SK-N-SH (cell line): ENCODE measurements at regions not wholly inside any gene's neighbourhood (a gene's known extent, or its start where the extent isn't known, plus 50 kb on each side); places are given as distances from the start of the nearest gene placed in this dataset.

Source experiments
- CTCF ChIA-PET: fragments of 300-600, 350-600 bp; formaldehyde crosslinking; extraction: SDS; loops from one replicate; lab custom pipeline; 2021; lab: Yijun Ruan, JAX
- POLR2A ChIA-PET: fragments of 350-600 bp; sonication (Branson Sonifier 250); formaldehyde crosslinking; extraction: SDS; loops from one replicate; lab custom pipeline; 2020; ENCODE audit warnings: antibody characterized with exemption, inconsistent platforms; lab: Yijun Ruan, JAX
- DNase-seq: peaks from one replicate; pipeline ENCODE4 v3.0.0; 2012
- H2AFZ ChIP-seq: fragments of 200-600 bp; sonication (generic); 2 replicates; pipeline ENCODE4 v1.8.1; 2016; ENCODE audit warnings: antibody characterized with exemption, mild to moderate bottlenecking, low read depth
- H3F3A ChIP-seq: fragments of 200-600 bp; sonication (generic); replicated peaks from 2 replicates; pipeline ENCODE3; 2016; ENCODE audit warnings: antibody characterized with exemption, mild to moderate bottlenecking; ENCODE audit not compliant: insufficient read depth
- H3K27ac ChIP-seq, 2 experiments: fragments of 200-500 bp in 1 of 2; fragments of 200-600 bp in 1 of 2; sonication (Bioruptor generic) in 1 of 2; sonication (generic), shearing (Covaris generic) in 1 of 2; 2 replicates each; pipeline versions ENCODE4 v1.5.1 to v1.6.1; 2014 to 2016; ENCODE audit warnings: low read depth in 2 of 2, inconsistent platforms in 1 of 2, low read length in 1 of 2, mild to moderate bottlenecking in 1 of 2, mixed read lengths in 1 of 2
- H3K27me3 ChIP-seq: fragments of 200-600 bp; sonication (generic), shearing (Covaris generic); 2 replicates; pipeline ENCODE4 v1.6.1; 2016; ENCODE audit warnings: mixed run types; ENCODE audit not compliant: insufficient read depth
- H3K36me3 ChIP-seq, 2 experiments: fragments of 200-500 bp in 1 of 2; fragments of 200-600 bp in 1 of 2; sonication (Bioruptor generic) in 1 of 2; sonication (generic) in 1 of 2; replicated peaks in 1 of 2; 2 replicates each; pipeline versions ENCODE3 to v1.5.1; 2014 to 2016; ENCODE audit warnings: low read length in 1 of 2, mild to moderate bottlenecking in 1 of 2; ENCODE audit not compliant: insufficient read depth in 2 of 2, control insufficient read depth in 1 of 2
- H3K4me1 ChIP-seq, 2 experiments: fragments of 200-500 bp in 1 of 2; fragments of 200-600 bp in 1 of 2; sonication (Bioruptor generic) in 1 of 2; sonication (generic), shearing (Covaris generic) in 1 of 2; 2 replicates each; pipeline versions ENCODE4 v1.5.1 to v1.6.1; 2014 to 2016; ENCODE audit warnings: low read depth in 1 of 2, low read length in 1 of 2, mixed run types in 1 of 2; ENCODE audit not compliant: insufficient read depth in 2 of 2, control insufficient read depth in 1 of 2
- H3K4me2 ChIP-seq: fragments of 200-600 bp; sonication (generic), shearing (Covaris generic); 2 replicates; pipeline ENCODE4 v1.6.1; 2017; ENCODE audit warnings: mixed run types
- H3K4me3 ChIP-seq, 2 experiments: fragments of 200-500 bp in 1 of 2; fragments of 200-600 bp in 1 of 2; sonication (Bioruptor generic) in 1 of 2; sonication (generic), shearing (Covaris generic) in 1 of 2; 2 replicates each; pipeline versions ENCODE4 v1.5.1 to v1.8.1; 2014 to 2016; ENCODE audit warnings: low read depth in 2 of 2, inconsistent platforms in 1 of 2, low read length in 1 of 2, mild to moderate bottlenecking in 1 of 2, mixed read lengths in 1 of 2, moderate library complexity in 1 of 2
- H3K79me2 ChIP-seq: fragments of 200-600 bp; sonication (generic); 2 replicates; pipeline ENCODE4 v1.8.1; 2017; ENCODE audit warnings: mild to moderate bottlenecking; ENCODE audit not compliant: insufficient read depth
- H3K9ac ChIP-seq: fragments of 200-600 bp; sonication (generic); 2 replicates; pipeline ENCODE4 v1.6.1; 2017; ENCODE audit warnings: mixed run types
- H3K9me2 ChIP-seq: fragments of 200-600 bp; sonication (generic); 2 replicates; pipeline ENCODE4 v1.6.1; 2017; ENCODE audit warnings: mixed run types
- H3K9me3 ChIP-seq: fragments of 200-600 bp; sonication (generic); 2 replicates; pipeline ENCODE4 v1.6.1; 2017; ENCODE audit warnings: mixed run types, mild to moderate bottlenecking, moderate library complexity
- H4K20me1 ChIP-seq: fragments of 200-600 bp; sonication (generic); 2 replicates; pipeline ENCODE4 v1.6.1; 2017; ENCODE audit warnings: mild to moderate bottlenecking, mixed run types; ENCODE audit not compliant: insufficient read depth
- EP300 ChIP-seq, 2 experiments: IDR thresholded peaks; 2 replicates each; pipeline versions ENCODE4 v1.4.0 to v1.6.1; 2012; ENCODE audit warnings: borderline replicate concordance in 1 of 2, low read depth in 1 of 2, low read length in 1 of 2
- EZH2phosphoT487 ChIP-seq: fragments of 200-600 bp; sonication (generic); IDR thresholded peaks from 2 replicates; pipeline ENCODE4 v1.6.1; 2017; ENCODE audit warnings: low read depth, mixed run types, mild to moderate bottlenecking, antibody characterized with exemption, moderate library complexity, borderline replicate concordance
- FOXJ3 ChIP-seq: sonication (generic); formaldehyde crosslinking; IDR thresholded peaks from 2 replicates; pipeline ENCODE4 v1.5.1; 2020; ENCODE audit warnings: mild to moderate bottlenecking, missing genetic modification reagents
- GABPA ChIP-seq: IDR thresholded peaks from 2 replicates; pipeline ENCODE4 v1.4.0; 2012; ENCODE audit warnings: low read depth, mild to moderate bottlenecking
- MXI1 ChIP-seq: IDR thresholded peaks from 2 replicates; pipeline ENCODE4 v1.6.1; 2012; ENCODE audit warnings: mild to moderate bottlenecking, low read depth, low read length, improper control_type of control experiment
- NFIC ChIP-seq: IDR thresholded peaks from 2 replicates; pipeline ENCODE4 v1.4.0; 2012; ENCODE audit warnings: borderline replicate concordance
- NRF1 ChIP-seq: IDR thresholded peaks from 2 replicates; pipeline ENCODE4 v1.6.1; 2012; ENCODE audit warnings: low read depth, mild to moderate bottlenecking, low read length
- TAF1 ChIP-seq: IDR thresholded peaks from 2 replicates; pipeline ENCODE4 v1.6.1; 2012; ENCODE audit warnings: low read depth, mild to moderate bottlenecking, low read length, moderate library complexity, borderline replicate concordance
- TCF12 ChIP-seq: IDR thresholded peaks from 2 replicates; pipeline ENCODE4 v1.4.0; 2012
- WGBS: methylation state at CpG from one replicate; pipeline ENCODE4 v1.1.6; 2017; ENCODE audit warnings: low lambda C conversion rate; 5-methylcytosine and 5-hydroxymethylcytosine counted together
- TF ChIP-seq, protein P1 (sequence below): IDR thresholded peaks from 2 replicates; pipeline ENCODE4 v1.4.0; 2012; ENCODE audit warnings: low read depth, borderline replicate concordance
- TF ChIP-seq, protein P2 (sequence below): fragments of 150-350 bp; IDR thresholded peaks from 2 replicates; pipeline ENCODE4 v1.6.1; 2017; ENCODE audit warnings: antibody characterized with exemption, low read length, low read depth, borderline replicate concordance

DNA sequence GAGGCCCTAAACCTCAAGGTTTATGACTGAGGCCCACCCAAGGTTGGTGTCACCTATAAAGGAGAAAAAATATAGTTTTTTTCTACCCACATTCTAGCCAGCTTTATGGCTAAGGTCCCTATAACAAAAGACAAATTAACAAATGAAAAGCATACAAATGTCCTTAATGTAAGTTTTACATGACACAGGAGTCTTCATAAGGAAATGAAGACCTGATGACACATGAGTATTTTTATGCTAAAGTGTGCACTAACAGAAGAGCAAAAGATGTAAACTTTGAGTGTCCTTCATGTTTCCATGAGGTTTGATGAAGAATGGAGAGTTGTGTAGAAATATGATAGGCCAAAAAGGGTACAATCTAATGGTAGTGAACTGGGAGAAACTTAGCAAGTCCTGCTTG is 114.7 kb upstream of the INTU start:
- Histone ChIP-seq H3K79me2 (no peaks in the 10 kb centered on the region), H3K4me2 (no peak overlapping the region)

DNA sequence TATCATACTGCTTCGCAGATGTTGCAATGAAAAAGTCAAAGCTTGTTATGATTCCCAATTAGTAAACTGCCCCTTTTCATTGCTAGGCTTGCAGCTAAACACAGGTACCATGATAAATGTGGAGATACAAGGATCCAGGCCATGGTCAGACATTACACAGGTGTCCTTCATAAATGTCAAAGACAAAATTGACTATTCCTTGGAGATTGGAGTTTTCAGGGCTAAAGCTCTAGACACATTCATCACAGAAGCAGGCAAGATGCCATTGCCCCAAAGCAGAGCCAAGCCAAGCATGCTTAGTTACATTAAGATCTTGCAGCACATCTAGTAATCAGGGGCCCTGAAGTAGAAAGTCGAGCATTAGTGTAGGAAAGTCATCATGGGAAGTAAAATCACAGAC is 111.3 kb upstream of the INTU start:
- Histone ChIP-seq H3F3A (no peaks in the 10 kb centered on the region), H3K9me3 (no peaks in the 10 kb centered on the region), H3K27me3 (no peaks in the 10 kb centered on the region), H3K9ac (no peak overlapping the region), H3K79me2 (no peaks in the 10 kb centered on the region), H3K4me2 (no peak overlapping the region), H3K27ac (no peak overlapping the region; a peak in 1 of 4 replicates), H2AFZ (no peak overlapping the region), H3K4me3 (no peak overlapping the region), H3K36me3 (no peaks in the 10 kb centered on the region), H3K9me2 (no peaks in the 10 kb centered on the region), H3K4me1 (no peaks in the 10 kb centered on the region), H4K20me1 (no peaks in the 10 kb centered on the region)
- no peak for DNase-seq
- TF ChIP-seq, protein P1, sequence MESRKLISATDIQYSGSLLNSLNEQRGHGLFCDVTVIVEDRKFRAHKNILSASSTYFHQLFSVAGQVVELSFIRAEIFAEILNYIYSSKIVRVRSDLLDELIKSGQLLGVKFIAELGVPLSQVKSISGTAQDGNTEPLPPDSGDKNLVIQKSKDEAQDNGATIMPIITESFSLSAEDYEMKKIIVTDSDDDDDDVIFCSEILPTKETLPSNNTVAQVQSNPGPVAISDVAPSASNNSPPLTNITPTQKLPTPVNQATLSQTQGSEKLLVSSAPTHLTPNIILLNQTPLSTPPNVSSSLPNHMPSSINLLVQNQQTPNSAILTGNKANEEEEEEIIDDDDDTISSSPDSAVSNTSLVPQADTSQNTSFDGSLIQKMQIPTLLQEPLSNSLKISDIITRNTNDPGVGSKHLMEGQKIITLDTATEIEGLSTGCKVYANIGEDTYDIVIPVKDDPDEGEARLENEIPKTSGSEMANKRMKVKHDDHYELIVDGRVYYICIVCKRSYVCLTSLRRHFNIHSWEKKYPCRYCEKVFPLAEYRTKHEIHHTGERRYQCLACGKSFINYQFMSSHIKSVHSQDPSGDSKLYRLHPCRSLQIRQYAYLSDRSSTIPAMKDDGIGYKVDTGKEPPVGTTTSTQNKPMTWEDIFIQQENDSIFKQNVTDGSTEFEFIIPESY, result no peak
- WGBS, result 0% methylated on average over 2 of the region's 2 CpGs
- POLR2A ChIA-PET, result no interaction called here
- CTCF ChIA-PET, result no interaction called here

More for the DNA sequence above, 114.7 kb upstream of the INTU start:
- Histone ChIP-seq H3K36me3 (no peaks in the 10 kb centered on the region), H4K20me1 (no peaks in the 10 kb centered on the region), H3K27ac (no peak overlapping the region), H3K9me2 (no peaks in the 10 kb centered on the region), H3K4me3 (no peak overlapping the region), H3K27me3 (no peaks in the 10 kb centered on the region), H3F3A (no peaks in the 10 kb centered on the region), H3K9ac (no peak overlapping the region), H2AFZ (no peak overlapping the region), H3K4me1 (no peaks in the 10 kb centered on the region), H3K9me3 (no peaks in the 10 kb centered on the region)
- DNase-seq, result no peak
- POLR2A ChIA-PET, result no interaction called here
- CTCF ChIA-PET, result no interaction called here
- TF ChIP-seq, protein P1, result no peak
- no peak for TF ChIP-seq NFIC
- TF ChIP-seq TAF1, result no peak
- TF ChIP-seq, protein P2, sequence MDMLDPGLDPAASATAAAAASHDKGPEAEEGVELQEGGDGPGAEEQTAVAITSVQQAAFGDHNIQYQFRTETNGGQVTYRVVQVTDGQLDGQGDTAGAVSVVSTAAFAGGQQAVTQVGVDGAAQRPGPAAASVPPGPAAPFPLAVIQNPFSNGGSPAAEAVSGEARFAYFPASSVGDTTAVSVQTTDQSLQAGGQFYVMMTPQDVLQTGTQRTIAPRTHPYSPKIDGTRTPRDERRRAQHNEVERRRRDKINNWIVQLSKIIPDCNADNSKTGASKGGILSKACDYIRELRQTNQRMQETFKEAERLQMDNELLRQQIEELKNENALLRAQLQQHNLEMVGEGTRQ, result no peak
- no peak for TF ChIP-seq EZH2phosphoT487
- TF ChIP-seq FOXJ3 (CRISPR knock-in tag), result no peak
- no peak for TF ChIP-seq TCF12
- TF ChIP-seq GABPA, result no peak
- TF ChIP-seq NRF1, result no peak
- TF ChIP-seq EP300 (IDR thresholded peaks at IDR 0.05; ENCODE audit: borderline replicate concordance in 1 of 2, low read depth in 1 of 2, low read length in 1 of 2), result no peak
- TF ChIP-seq MXI1, result no peak
